ENCODE measurements at regions not wholly inside any gene's neighbourhood (a gene's known extent, or its start where the extent isn't known, plus 50 kb on each side); places are given as distances from the start of the nearest gene placed in this dataset.

- no peak for TF ChIP-seq POLR2AphosphoS5 (IDR thresholded peaks at IDR 0.05; ENCODE audit: insufficient read depth, low read depth, low read length)
- TF ChIP-seq POLR2A (IDR thresholded peaks at IDR 0.05; ENCODE audit: low read depth, low read length) = no peak
- TF ChIP-seq, protein P1, sequence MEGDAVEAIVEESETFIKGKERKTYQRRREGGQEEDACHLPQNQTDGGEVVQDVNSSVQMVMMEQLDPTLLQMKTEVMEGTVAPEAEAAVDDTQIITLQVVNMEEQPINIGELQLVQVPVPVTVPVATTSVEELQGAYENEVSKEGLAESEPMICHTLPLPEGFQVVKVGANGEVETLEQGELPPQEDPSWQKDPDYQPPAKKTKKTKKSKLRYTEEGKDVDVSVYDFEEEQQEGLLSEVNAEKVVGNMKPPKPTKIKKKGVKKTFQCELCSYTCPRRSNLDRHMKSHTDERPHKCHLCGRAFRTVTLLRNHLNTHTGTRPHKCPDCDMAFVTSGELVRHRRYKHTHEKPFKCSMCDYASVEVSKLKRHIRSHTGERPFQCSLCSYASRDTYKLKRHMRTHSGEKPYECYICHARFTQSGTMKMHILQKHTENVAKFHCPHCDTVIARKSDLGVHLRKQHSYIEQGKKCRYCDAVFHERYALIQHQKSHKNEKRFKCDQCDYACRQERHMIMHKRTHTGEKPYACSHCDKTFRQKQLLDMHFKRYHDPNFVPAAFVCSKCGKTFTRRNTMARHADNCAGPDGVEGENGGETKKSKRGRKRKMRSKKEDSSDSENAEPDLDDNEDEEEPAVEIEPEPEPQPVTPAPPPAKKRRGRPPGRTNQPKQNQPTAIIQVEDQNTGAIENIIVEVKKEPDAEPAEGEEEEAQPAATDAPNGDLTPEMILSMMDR (IDR thresholded peaks at IDR 0.05; ENCODE audit: extremely low read depth in 1 of 2, insufficient read depth in 1 of 2, low read depth in 1 of 2, low read length in 2 of 2) = no peak
- TF ChIP-seq, protein P2, sequence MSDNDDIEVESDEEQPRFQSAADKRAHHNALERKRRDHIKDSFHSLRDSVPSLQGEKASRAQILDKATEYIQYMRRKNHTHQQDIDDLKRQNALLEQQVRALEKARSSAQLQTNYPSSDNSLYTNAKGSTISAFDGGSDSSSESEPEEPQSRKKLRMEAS (IDR thresholded peaks at IDR 0.05; ENCODE audit: insufficient read depth, insufficient read length) = no peak
- no peak for TF ChIP-seq EZH2 (IDR thresholded peaks at IDR 0.05; ENCODE audit: borderline replicate concordance, low read depth, low read length, severe bottlenecking)
- no peak for TF ChIP-seq JUN (IDR thresholded peaks at IDR 0.05; ENCODE audit: borderline replicate concordance, insufficient read depth, insufficient read length, low read depth)
- TF ChIP-seq GATA2 (IDR thresholded peaks at IDR 0.05; ENCODE audit: insufficient read depth, insufficient read length, low read depth, low read length) = no peak
Observed at GRCh38 chr10:123359539-123359938, 205.3 kb downstream of the BUB3 start.
